HL-60 (cell line): ENCODE measurements at regions not wholly inside any gene's neighbourhood (a gene's known extent, or its start where the extent isn't known, plus 50 kb on each side); places are given as distances from the start of the nearest gene placed in this dataset.

ENCODE experiments used
- CTCF ChIP-seq: IDR thresholded peaks from one replicate; pipeline ENCODE4 v1.5.1; 2011; ENCODE audit warnings: low read length, control low read depth, inconsistent platforms; ENCODE audit not compliant: insufficient read depth
- POLR2AphosphoS5 ChIP-seq: IDR thresholded peaks from 2 replicates; pipeline ENCODE4 v1.6.1; 2012; ENCODE audit warnings: low read depth
- REST ChIP-seq: IDR thresholded peaks from 2 replicates; pipeline ENCODE4 v1.6.1; 2012; ENCODE audit warnings: low read depth; ENCODE audit not compliant: insufficient replicate concordance
- SPI1 ChIP-seq: IDR thresholded peaks from 2 replicates; pipeline ENCODE4 v1.6.1; 2012; ENCODE audit warnings: low read depth, mild to moderate bottlenecking, borderline replicate concordance

GRCh38 chrX:20330545-20330944 lies 63.8 kb upstream of the RPS6KA3 start:
- TF ChIP-seq CTCF (no peak), SPI1 (no peak), REST (no peak), POLR2AphosphoS5 (no peak)
